RPMI7951 (cell line): ENCODE measurements at regions not wholly inside any gene's neighbourhood (a gene's known extent, or its start where the extent isn't known, plus 50 kb on each side); places are given as distances from the start of the nearest gene placed in this dataset.
"Not testable (repeated sequence)": the region's sequence is repeated elsewhere in the genome, so short reads cannot be mapped to it uniquely, and the experiment has no call there.

Experiments used
- DNase-seq: peaks from one replicate; pipeline ENCODE4 v3.0.0-alpha.2; 2012; ENCODE audit warnings: low read depth

- DNase-seq, result no peak
Measured at GRCh38 chr5:102664616-102665335, 90.3 kb upstream of the PAM start.

- DNase-seq, result peak; percentile 67
Measured at GRCh38 chr5:102666164-102666946, 88.8 kb upstream of the PAM start.

GRCh38 chr5:102668220-102668932 lies 86.7 kb upstream of the PAM start:
- no peak for DNase-seq

- peak; percentile 67 for DNase-seq
Measured at GRCh38 chr5:102670224-102670836, 84.8 kb upstream of the PAM start.

GRCh38 chr5:102671033-102671734 lies 83.9 kb upstream of the PAM start:
- DNase-seq, result peak; percentile 31

- peak; percentile 44 for DNase-seq
Measured at GRCh38 chr5:102678267-102679058, 76.6 kb upstream of the PAM start.

- DNase-seq, result peak; percentile 67
Measured at GRCh38 chr5:102681403-102681983, 73.6 kb upstream of the PAM start.

- DNase-seq, result no peak
Measured at GRCh38 chr5:102682101-102682647, 72.9 kb upstream of the PAM start.

- not testable (repeated sequence) for DNase-seq
Measured at GRCh38 chr5:102688076-102688475, 67.0 kb upstream of the PAM start.

GRCh38 chr5:102688581-102689342 lies 66.3 kb upstream of the PAM start:
- DNase-seq, result not testable (repeated sequence)

- no peak for DNase-seq
Measured at GRCh38 chr5:102690910-102691309, 64.2 kb upstream of the PAM start.

- no peak for DNase-seq
Measured at GRCh38 chr5:102691434-102691833, 63.7 kb upstream of the PAM start.

GRCh38 chr5:102700120-102700831 lies 54.8 kb upstream of the PAM start:
- DNase-seq, result no peak

GRCh38 chr5:102700916-102701315 lies 54.2 kb upstream of the PAM start:
- no peak for DNase-seq

GRCh38 chr5:102701748-102702147 lies 53.4 kb upstream of the PAM start:
- no peak for DNase-seq
